Smooth muscle cell (in vitro differentiated cells): ENCODE measurements at regions not wholly inside any gene's neighbourhood (a gene's known extent, or its start where the extent isn't known, plus 50 kb on each side); places are given as distances from the start of the nearest gene placed in this dataset.

ENCODE experiments used
- DNase-seq: peaks from one replicate; lab custom pipeline; 2025; ENCODE audit not compliant: unreplicated experiment; lab: John Stamatoyannopoulos, UW
- H2AFZ ChIP-seq: fragments of 200-600 bp; sonication (generic); 2 replicates; pipeline ENCODE4 v1.6.0; 2016; ENCODE audit warnings: antibody characterized with exemption, low read depth, mild to moderate bottlenecking
- H3F3A ChIP-seq: fragments of 200-600 bp; sonication (generic); 2 replicates; pipeline ENCODE4 v1.6.0; 2017; ENCODE audit warnings: antibody characterized with exemption, low read depth
- H3K27ac ChIP-seq: fragments of 200-600 bp; sonication (generic); 2 replicates; pipeline ENCODE4 v1.5.1; 2016; ENCODE audit warnings: low read depth, mild to moderate bottlenecking
- H3K27me3 ChIP-seq: fragments of 200-600 bp; sonication (generic); 2 replicates; pipeline ENCODE4 v1.6.1; 2016; ENCODE audit warnings: low read depth, mild to moderate bottlenecking
- H3K36me3 ChIP-seq: fragments of 200-600 bp; sonication (generic); 2 replicates; pipeline ENCODE4 v1.5.1; 2016; ENCODE audit warnings: low read depth
- H3K4me1 ChIP-seq: fragments of 200-600 bp; sonication (generic); 2 replicates; pipeline ENCODE4 v1.5.1; 2016; ENCODE audit warnings: low read depth
- H3K4me2 ChIP-seq: fragments of 200-600 bp; sonication (generic); 2 replicates; pipeline ENCODE4 v1.6.0; 2016; ENCODE audit warnings: mild to moderate bottlenecking
- H3K4me3 ChIP-seq: fragments of 200-600 bp; sonication (generic); 2 replicates; pipeline ENCODE4 v1.5.1; 2016; ENCODE audit warnings: mild to moderate bottlenecking
- H3K79me2 ChIP-seq: fragments of 200-600 bp; sonication (generic); 2 replicates; pipeline ENCODE4 v1.6.0; 2016; ENCODE audit warnings: low read depth, mild to moderate bottlenecking
- H3K9ac ChIP-seq: fragments of 200-600 bp; sonication (generic); 2 replicates; pipeline ENCODE4 v1.6.0; 2016; ENCODE audit warnings: low read depth
- H3K9me3 ChIP-seq: fragments of 200-600 bp; sonication (generic); replicated peaks from 2 replicates; pipeline ENCODE4 v1.5.1; 2016; ENCODE audit warnings: low read depth
- H4K20me1 ChIP-seq: fragments of 200-600 bp; sonication (generic); 2 replicates; pipeline ENCODE4 v1.6.0; 2016; ENCODE audit warnings: low read depth
- WGBS: methylation state at CpG from one replicate; pipeline ENCODE4 v1.1.7; 2016; ENCODE audit warnings: low lambda C conversion rate; 5-methylcytosine and 5-hydroxymethylcytosine counted together
- TF ChIP-seq, protein P1 (sequence below): fragments of 200-600 bp; sonication (generic); IDR thresholded peaks from 2 replicates; pipeline ENCODE4 v1.5.1; 2017; ENCODE audit warnings: borderline replicate concordance, mild to moderate bottlenecking, antibody characterized with exemption; ENCODE audit not compliant: insufficient read depth, poor library complexity, severe bottlenecking

DNA sequence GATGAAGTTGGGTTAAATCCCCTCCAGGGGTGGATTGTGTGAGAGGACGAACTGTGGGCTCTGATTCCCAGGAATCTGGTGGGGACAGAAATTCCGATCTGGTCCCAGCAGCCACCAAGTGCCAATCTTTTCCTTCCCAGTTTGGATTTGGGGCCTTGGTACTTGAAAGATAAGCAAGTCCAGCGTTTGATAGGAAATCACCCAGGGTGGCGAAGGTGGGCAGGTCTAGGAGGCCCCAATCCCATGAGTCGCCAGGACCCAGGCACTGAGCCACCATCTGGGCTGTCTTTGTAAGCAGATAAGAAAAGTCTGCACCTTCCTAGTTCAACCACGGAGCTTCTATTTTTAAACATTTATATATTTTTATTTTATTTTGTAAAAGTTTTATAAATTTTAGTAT lies 122.6 kb upstream of the LSM8 start:
- Histone ChIP-seq H4K20me1 (no peaks in the 10 kb centered on the region), H3K9ac (no peak overlapping the region), H3K4me3 (no peak overlapping the region), H2AFZ (no peak overlapping the region), H3K4me2 (no peak overlapping the region), H3K4me1 (peaks cover 12% of the 10 kb centered on the region), H3K79me2 (no peaks in the 10 kb centered on the region), H3K27ac (no peak overlapping the region), H3K9me3 (no peaks in the 10 kb centered on the region), H3F3A (no peaks in the 10 kb centered on the region), H3K36me3 (no peaks in the 10 kb centered on the region), H3K27me3 (no peaks in the 10 kb centered on the region)
- no peak for DNase-seq
- 84% methylated on average over 6 of the region's 6 CpGs for WGBS
- TF ChIP-seq, protein P1, sequence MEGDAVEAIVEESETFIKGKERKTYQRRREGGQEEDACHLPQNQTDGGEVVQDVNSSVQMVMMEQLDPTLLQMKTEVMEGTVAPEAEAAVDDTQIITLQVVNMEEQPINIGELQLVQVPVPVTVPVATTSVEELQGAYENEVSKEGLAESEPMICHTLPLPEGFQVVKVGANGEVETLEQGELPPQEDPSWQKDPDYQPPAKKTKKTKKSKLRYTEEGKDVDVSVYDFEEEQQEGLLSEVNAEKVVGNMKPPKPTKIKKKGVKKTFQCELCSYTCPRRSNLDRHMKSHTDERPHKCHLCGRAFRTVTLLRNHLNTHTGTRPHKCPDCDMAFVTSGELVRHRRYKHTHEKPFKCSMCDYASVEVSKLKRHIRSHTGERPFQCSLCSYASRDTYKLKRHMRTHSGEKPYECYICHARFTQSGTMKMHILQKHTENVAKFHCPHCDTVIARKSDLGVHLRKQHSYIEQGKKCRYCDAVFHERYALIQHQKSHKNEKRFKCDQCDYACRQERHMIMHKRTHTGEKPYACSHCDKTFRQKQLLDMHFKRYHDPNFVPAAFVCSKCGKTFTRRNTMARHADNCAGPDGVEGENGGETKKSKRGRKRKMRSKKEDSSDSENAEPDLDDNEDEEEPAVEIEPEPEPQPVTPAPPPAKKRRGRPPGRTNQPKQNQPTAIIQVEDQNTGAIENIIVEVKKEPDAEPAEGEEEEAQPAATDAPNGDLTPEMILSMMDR: no peak

- Histone ChIP-seq H3K79me2 (no peaks in the 10 kb centered on the region), H3K4me1 (no peaks in the 10 kb centered on the region), H2AFZ (peak overlapping the region; percentile 17), H3K4me2 (no peak overlapping the region), H3K4me3 (no peak overlapping the region), H3K27me3 (no peaks in the 10 kb centered on the region), H3K36me3 (no peaks in the 10 kb centered on the region), H3F3A (no peaks in the 10 kb centered on the region), H4K20me1 (no peaks in the 10 kb centered on the region), H3K9ac (no peak overlapping the region), H3K9me3 (no peaks in the 10 kb centered on the region), H3K27ac (peak overlapping the region; percentile 85)
- DNase-seq: no peak
- TF ChIP-seq, protein P1: no peak
- WGBS: 64% methylated on average over 5 of the region's 5 CpGs
These were observed 110.9 kb upstream of the LSM8 start for GRCh38 chr7:118072893-118073674.

DNA sequence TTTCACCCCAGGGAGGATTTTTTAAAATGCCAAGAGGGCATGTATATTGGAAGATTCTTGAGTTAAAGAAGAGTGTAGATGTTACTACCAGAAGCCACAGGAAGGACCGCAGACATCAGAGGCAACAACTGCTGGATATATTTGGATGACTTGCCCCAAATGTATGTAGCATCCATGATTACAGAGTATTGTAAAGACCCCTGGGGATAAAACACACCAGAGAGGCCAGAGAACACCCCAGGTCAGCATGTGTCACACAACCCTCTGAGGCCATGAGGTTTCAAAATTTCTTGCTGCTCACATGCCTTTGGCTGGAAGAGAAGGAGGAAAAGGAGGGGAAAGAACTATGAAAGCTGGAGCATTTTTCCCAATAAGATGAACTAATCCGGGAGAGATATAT lies 108.0 kb upstream of the LSM8 start:
- DNase-seq: no peak
- Histone ChIP-seq H3K9me3 (no peaks in the 10 kb centered on the region), H3K4me3 (no peak overlapping the region), H3K79me2 (no peaks in the 10 kb centered on the region), H3K27ac (peak overlapping the region; percentile 23), H3K4me1 (peaks cover 8% of the 10 kb centered on the region), H3K27me3 (no peaks in the 10 kb centered on the region), H3F3A (peaks cover 6% of the 10 kb centered on the region), H2AFZ (no peak overlapping the region), H4K20me1 (no peaks in the 10 kb centered on the region), H3K9ac (no peak overlapping the region), H3K36me3 (no peaks in the 10 kb centered on the region), H3K4me2 (no peak overlapping the region)
- TF ChIP-seq, protein P1: no peak
- 88% methylated on average over 2 of the region's 2 CpGs for WGBS

DNA sequence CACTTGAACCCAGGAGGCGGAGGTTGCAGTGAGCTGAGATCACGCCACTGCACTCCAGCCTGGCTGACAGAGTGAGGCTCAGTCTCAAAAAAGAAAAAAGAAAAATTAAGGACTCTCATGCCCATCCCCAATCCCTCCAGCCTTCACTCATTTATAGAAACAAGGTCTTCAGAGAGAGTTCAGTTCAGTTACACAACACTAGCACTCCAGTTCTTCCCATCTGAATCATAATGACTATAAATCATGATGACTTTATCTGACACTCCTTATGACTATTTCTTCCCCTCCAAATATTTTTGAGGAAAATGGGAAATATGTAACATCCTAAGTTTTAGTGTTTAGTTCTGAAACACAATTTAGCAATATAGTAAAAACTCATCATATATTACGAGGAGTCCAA lies 107.4 kb upstream of the LSM8 start:
- WGBS: 94% methylated on average over 3 of the region's 3 CpGs
- H3K4me1 ChIP-seq: peaks cover 8% of the 10 kb centered on the region

More for the DNA sequence above, 107.4 kb upstream of the LSM8 start:
- H3K27ac ChIP-seq: peak overlapping the region; percentile 23
- H3F3A ChIP-seq: peaks cover 6% of the 10 kb centered on the region
- H3K9ac ChIP-seq: no peak overlapping the region
- DNase-seq: no peak
- TF ChIP-seq, protein P1: no peak
- no peaks in the 10 kb centered on the region for H3K27me3 ChIP-seq
- no peak overlapping the region for H2AFZ ChIP-seq
- no peaks in the 10 kb centered on the region for H3K9me3 ChIP-seq
- H3K79me2 ChIP-seq: no peaks in the 10 kb centered on the region
- H3K36me3 ChIP-seq: no peaks in the 10 kb centered on the region
- H4K20me1 ChIP-seq: no peaks in the 10 kb centered on the region
- H3K4me3 ChIP-seq: no peak overlapping the region
- no peak overlapping the region for H3K4me2 ChIP-seq
